Activated gamma-delta T cell treated with Interleukin-2 at 50 U/mL for 16 hours (primary cell): ENCODE measurements at regions not wholly inside any gene's neighbourhood (a gene's known extent, or its start where the extent isn't known, plus 50 kb on each side); places are given as distances from the start of the nearest gene placed in this dataset.

ENCODE experiments used
- DNase-seq: peaks from one replicate; pipeline ENCODE4 v3.0.0-alpha.2; 2020

DNA sequence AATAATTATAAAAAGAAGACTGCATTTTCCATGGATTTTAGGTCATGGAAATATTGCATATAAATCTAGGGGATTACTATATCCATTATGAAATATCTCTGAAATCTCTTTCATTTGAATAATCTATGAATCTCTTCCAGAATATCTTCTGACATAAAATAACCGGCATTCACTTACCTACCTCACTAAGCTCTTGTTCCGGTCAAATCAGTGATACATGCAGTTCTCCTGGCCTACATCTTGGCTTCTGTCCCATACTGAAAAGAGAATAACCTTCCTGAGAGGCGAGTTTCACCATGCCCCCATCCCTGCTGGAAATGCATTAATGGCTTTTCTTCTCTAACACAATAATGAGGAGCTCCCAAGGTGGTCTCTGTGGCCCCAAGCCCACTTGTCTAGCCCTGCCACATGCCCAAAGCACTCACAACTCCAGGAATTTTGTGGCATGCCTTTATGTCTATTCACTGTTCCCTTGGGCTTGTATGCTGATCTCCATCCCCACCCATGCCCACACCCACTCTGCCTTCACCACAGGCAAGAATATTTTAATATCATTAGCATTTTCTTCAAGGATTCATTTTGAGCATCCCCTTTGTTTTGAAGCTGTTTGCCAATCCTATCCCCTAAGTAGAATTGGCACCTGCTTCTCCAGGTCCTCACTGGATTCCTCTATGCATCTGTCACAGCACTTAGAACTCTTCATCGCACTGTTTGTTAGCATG, 401.6 kb downstream of the COG6 start:
- DNase-seq, result no peak

DNA sequence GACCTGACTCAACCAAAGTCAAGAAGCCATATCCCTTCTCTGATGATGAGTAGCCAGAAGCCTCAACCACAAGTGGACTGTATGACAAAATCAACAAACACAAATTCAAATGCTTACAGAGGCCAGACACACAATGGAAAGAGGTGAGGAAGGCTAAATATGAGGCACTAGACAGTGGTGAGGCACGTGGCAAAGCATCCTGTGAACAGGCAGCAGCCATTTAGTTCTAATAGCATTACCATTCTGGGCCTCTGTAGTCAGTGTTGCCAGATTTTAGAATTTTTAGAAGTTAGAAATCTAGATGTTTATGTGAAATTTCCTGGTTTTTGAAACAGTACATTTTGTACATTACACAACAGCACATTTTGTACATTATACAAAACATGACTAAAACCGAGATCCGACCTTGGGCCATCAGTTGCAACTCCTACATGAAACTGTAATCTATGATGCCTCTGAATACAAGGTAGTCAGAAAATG, 403.3 kb downstream of the COG6 start:
- no peak for DNase-seq

DNA sequence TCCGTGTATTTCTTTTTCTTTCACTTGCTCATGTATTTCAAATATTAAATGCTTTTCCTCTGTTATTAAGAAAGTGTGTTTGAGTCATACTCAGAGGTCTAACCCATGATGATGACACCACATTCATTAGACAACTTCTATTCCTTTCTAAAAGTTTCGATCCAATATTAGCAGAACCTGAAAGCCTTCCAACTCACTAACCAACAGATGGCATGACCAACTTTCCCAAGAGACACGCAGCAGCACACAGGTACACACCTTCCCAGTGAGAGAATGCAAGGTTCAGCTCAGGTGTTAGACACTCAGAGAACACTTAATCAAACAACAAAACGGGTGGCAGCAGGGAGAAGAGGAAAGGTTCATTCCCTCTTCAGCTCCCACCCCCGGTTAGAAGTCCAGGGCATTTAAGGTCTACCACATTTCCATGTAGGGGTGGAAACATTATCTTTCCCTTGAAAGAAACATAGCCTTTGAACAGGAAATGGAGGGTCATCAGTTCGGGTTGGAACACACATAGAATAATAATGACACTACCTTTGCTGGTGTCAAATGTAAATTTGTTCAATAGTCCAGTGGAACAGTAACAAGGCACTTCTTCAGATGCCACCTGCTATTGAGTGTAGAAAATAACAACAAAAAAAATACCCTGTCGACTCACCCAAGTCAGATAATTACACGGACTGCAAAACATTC, 404.2 kb downstream of the COG6 start:
- no peak for DNase-seq

DNA sequence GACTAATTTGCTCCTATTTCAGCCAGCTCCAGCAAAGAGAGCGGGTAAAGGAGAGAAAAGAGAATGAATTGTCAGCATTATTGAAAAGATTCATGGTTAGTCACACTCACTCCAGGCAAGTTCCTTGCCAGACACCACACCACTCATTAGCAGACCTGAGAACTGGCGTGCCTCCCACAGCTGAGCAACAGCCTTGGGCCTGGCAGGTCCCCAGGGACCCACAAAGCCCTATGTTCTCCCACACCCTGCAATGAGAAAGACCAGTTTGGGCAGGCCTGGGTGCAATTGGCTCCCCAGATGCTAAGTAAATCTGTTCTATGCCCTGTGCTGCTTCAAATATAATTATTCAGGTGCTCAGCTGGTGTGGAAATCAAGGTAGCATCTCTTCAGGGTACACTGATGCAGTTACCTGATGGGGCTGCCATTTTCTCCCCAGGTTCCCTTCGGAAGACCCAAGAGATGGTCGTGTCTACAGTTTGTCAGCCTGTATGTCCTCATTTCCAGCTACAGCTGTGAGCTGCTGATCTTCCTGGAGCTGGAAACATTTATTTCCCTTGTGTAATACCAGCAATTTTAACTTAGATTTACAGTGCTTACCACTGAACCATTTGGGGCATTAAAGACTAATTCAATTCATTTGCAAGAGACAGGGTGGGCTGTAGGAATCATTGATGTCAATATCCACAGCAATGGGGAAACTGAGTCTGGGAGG, 405.0 kb downstream of the COG6 start:
- DNase-seq, result no peak

DNA sequence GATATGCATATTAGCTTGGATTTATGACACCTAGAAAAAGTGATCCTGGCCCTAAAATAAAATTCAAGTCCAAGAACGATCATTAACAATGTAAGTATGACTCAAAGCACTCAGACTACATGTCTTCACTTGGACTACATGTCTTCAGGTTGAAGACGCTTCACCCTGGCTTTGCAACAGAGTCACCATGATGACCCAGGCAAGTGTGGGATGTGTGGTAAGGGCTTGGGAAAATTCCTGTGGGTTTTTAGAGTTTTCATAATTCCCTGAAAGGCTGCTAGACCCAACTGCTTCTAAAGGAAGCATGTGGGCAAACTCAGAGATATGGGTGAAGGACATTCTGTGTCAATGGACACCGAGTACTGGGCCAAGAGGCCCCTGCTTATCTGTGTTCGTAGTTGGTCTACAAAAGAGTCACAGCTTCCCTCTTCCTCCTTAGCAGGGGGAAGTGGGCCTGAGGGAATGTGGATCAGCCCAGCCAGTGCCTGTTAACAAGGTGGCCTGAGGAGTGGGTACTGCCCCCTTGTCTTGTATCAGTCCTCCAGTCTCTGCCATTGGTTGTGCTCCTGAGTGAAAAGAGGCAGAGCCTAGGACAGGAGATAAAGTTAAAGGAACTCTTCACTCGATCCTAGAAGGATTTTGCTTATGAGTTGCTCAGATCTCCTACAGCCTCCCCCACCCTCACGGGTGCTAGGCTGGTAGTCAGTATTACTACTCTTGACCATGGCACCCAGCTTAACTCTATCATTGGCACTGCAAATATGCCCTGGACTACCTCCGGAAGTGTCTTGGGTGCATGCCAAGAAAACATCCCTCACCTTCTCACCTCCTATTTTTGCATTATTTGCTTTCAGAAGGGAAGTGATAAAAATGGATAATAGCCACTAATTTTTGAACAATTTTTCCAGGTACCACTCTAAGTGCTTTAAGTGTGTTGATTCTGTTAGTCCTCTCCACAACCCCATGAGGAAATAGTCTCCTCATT, 406.3 kb downstream of the COG6 start:
- DNase-seq, result no peak

DNA sequence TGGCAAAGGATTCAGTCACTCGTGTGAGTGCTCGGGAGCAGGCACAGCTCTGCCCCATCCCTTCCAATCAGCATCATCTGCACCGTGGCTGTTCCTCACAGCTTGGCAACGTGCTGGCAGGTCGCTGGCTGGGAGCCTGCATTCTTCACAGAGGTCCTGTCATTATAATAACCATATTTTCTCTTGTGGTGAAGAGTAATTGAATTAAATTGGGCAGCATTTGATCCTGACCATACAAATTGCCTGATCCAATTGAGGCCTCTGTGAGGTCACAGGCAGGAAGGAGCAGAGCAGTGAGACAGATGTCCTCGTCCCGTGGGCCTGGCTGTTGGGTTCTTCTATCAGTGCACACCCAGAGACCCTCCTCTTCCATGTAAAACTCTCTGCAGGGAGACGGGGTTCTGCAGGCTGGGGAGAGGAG, 407.8 kb downstream of the COG6 start:
- no peak for DNase-seq

DNA sequence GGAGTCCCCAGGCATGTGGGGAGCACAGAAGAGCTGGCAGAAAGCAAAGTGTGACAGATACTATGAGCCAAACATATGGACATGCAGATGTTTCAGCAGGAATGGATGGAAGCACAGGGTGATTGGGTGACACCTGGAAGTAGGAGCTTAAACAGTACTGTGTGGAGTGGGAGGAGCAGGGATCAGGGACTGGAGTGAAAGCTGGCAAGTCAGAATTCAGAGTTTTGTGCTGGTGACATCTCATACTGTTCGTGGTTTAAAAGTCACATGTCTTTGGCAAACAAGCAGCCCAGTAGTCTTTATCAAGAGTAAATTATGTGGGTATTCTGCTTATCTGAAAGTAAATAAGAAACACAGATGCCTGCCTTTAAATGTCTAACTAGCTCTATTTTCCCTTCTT, 408.2 kb downstream of the COG6 start:
- no peak for DNase-seq

DNA sequence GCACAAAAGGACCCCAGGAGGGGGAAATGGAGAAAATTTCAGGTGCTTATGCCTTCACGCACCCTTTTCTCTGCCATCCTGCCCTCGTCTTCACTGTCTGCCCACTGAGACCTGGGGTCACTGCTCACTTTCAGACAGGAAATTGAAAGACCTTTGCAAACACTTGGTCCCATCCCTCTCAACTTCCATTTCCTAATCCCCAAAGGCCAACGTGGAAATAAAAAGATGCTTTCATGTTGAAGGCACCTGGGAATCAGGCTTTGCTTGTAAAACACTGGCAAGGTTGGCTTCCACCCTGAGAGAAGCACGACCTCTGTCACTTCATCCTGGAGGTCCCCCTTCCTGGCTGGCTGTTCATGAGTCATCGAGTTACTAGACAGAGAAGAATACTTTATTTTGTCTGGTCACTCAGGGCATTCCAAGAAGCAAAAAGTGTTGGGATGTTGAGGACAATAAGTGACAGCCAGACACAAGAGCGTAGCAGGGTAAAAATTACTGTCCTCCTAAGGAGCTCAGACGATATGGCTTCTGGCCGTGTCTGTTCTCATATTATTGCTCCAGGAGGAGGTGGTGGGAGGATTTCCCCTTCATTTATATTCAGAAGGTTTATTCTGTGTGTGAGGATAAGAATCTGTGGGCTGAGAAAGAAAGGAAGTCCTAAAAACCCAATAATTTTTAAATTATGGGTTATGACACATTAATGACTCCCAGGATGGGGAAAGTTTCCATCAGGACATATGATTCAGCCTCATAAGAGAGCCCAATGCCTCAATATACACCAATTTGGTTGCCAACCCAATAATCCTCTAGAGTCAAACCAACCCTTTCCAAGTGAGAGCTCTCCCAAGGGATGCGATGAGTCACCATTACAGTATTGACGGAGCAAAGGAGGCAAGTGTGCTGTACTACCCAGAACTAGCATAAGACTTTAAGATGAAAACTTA, 409.0 kb downstream of the COG6 start:
- no peak for DNase-seq

DNA sequence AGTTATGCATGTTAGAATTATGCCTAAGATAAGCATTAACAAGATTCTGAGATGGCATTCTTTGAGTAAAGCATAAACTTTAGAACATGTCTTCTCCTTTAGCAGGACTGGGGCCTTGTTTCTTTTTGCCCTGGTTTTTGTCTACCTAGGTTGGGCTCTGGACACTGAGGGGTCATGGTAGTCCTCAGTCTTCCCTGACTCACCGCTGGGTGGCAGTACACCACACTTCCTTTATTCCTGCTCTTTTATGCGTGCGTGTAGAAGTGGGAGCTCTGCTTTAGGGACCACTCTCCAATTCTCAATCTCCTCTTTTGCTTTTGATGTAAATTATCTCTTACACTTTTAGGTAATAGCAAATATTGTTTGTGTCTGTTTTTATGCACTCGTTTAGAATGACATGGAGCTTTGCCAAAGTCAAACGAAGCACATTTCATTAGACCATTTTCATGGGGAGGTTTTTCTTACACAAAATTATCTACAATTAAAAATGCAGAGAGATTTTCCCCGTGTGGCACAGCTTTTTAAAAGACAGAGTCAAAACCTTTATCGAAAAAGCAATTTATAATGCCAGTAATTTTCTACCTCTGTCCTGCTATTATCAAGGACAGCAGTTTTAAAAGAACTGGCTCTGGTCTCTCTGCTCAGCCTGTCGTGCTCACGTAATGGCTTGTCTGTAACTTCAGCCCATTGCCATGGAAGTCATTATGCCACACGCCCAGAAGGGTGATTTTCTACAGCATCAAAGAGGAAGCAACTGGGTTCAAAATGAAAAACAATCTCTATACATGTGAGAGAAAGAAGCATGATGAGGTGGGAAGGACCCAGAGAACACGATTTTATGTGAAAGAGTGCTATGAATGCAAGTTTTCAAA, 413.9 kb downstream of the COG6 start:
- DNase-seq, result peak; percentile 76

DNA sequence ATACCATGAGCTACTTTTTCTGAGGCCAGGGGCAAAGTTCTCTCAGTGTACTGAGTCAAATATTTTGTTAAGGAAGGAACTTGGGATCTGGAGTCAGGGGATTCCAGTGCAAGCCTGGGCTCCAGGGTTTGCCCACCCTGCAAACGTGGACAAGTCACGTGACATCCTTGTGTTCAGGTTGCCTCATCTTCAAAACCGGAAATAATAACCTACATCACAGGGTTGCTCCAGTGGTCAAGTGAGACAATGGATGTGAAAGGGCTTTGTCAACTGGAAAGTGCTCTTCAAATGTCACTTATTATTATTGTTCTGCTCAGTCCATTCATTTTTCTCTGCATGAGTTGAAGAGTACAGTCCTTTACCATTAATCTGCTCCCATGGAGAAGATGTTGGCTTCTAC, 414.9 kb downstream of the COG6 start:
- DNase-seq, result no peak

DNA sequence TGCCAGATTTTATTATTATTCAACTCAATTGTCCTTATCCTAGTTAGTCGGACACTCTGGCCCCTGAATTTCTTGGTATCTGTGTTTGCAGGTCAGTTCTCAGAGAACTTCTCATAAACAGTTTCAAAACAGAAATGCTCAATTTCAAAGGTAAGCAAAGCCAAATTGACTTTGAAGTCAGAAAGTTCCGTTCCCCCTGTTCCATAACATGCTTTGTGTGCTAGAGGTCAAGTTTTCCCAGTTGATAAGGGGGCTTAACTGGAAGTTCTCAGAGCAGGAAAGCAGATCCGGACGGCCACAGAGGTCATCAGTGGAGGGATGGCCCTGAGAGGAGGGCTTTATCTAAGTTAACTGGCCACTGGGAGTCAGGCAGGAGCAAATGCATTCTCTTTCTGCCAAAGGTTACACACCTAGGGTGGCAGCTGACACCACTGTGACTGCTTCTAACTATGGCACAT, 417.2 kb downstream of the COG6 start:
- DNase-seq, result no peak

DNA sequence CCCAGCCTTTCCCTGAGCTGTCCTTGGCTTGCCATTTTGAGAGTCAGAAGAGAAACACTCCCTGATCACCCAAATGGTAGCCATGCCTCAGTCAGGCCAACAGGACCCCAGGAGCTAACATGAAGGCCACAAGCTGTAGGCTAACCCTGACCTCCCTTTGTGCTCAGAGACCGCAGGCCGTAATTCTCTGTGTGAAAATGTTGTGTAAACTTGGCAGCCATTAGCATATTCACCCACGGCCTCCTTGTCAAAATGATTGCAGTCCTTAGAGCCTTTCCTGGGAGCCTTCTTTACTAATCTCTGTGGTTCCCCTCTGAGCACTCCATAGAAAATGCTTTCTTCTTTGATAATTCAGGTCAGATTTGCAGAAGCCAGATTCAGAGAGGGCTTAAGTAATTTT, 418.9 kb downstream of the COG6 start:
- no peak for DNase-seq

DNA sequence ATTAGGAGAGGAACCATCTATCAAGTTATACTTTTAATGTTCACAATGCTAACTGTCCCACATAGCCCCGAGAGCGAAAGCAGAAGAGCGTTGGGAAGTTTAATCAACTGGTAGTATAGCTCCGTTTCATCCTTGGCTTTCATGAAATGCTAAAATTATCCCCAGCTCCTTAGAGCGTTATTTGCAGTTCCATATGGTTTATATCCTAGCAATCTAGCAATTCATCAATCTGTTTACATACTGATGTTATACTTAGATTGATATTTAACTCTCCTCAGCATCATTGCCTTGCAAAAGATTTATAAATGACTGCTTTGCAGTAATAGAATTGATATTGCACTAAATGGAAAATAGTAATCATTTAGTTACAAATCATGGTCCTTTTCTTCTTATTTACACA, 419.8 kb downstream of the COG6 start:
- no peak for DNase-seq

DNA sequence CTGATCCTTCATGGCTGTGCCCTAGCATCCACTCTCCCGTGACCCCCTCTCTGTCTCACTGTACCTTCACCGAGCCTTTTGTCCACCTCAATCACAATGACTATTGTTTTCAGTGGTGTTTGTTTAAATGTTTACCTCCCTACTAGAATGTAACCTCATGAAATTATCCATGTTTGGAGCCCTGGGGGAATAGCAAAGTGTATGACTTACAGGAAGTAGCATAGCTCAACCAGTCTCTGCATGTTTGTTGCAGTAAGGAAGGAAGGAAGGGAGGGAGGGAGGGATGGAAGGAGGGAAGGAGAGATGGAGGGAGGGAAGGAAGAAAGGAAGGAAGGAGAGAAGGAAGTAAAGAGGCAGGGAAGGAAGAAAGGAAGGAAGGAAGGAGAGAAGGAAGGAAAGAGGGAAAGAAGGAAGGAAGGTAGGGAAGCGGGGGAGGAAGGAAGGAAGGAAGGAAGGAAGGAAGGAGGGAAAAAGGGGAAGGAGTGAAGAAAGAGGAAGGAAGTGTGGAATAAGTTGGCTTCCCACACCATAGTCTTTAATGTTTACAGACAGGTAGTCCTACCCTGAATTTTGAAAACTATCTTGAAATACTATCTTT, 421.4 kb downstream of the COG6 start:
- no peak for DNase-seq

DNA sequence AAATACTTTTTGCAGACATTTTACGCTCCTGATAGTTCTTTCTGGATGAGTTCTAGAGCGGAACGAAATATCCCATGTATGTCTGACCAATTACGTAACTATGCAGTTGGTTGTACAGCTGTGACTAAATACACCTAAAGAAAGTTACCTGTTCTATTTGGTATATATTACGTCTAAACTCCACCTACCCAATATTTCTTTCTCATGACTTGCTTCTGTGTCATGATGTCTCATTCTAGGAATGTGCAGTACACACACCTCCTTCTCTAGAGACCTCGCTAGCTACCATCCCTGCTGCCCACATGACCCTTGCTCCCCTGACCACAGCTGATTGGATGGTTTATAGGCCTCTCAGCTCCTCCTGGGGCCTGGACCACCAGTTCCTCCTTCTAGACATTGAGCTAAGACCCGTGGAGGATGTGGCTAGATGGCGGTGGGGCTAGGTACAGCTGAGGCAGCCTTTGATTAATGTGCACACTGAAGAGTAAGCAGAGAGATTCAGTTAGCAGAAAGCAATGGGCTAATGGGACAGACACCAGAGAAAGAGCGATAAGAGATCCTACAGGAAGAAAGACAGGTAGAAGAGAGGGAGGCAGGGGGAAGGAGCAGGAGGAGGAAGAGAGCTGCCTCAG, 422.1 kb downstream of the COG6 start:
- no peak for DNase-seq

DNA sequence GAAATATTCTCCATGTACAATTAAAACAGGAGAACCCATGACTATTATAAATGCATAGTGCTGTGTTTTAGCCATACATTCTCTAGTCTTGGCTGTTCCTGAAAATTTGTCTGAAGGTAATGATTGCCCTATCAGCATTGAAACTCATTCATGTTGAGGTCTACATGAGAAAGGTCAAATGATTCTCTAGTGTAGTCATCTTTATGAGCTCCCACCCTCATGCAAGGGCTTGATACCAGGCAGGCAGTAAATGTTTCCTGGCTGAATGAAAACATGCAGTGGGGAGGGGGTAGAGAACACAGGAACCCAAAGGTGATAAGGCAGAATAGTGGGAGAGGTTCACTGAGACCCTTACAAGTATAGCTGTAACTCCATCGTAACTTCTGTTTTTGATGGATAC, 424.3 kb downstream of the COG6 start:
- DNase-seq, result no peak

DNA sequence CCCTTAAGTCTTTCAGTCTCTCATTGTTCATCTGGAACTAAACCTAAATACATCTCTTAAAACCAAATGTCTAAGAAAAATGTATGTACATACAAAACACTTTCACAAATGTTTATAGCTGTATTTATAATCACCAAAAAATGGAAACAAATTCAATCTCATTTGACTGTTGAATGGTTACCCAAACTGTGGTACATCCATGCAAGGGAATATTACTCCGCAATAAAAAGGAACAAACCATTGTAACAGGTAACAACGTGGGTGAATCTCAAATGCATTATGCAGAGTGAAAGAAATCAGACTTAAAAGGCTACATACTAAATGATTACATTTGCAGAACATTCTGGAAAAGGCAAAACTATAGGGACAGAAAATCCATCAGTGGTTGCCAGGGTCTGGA, 425.2 kb downstream of the COG6 start:
- no peak for DNase-seq

DNA sequence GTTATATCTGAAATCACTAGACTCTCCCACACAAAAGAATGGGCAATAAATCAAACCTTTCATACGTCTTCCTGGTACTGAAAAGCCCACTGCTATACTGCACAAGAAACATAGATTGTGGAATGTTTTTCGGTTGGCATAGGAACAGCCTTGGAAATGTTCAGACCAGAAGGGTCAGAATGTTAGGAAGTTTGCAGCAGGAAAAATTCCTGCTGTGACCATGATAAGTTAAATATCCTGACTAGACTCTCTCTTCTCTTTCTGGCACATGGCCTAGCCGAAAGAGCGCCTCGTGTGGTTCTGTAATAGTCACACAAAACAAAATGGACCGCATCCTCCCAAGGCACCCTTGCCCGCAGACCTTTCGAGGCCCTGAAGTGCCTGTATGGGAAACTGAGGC, 427.2 kb downstream of the COG6 start:
- DNase-seq, result no peak

DNA sequence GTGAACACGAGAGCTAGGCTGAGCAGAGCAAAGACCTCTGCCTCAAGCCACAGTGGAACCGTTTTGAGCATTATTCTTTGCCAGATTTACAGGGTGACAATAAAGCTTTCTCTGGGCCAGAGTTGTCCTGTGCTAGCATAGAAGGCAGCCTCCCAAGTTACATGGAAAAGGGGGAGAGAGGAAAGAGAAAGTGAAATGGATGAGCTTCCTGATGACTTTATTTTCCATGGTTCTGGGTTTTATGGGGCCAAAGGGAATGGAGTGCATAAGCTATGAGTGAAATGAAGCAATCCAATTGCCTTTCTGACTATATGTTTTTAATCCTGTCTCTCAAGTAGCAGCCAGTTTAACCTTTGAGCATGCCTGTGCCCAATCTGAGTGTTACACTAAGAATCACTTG, 428.4 kb downstream of the COG6 start:
- no peak for DNase-seq

DNA sequence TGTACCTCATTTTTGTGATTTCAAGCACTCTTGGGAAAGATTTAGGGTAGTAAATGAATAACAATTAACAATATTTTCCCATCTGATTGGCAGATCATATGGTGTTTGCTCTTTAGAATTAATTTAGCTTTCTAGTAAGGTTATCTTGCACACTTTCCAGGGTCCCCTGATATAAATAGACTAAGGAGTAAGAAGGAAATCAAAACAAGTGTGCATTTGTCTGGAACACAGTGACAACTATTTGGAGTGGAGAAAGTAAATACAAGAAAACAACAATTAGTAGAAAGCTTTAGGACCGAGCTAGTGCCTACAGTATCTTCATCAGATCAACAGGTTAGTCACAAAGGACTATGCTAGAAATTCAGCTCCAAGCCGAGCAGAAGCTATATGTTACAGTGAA, 429.5 kb downstream of the COG6 start:
- DNase-seq, result no peak
